Stomach (tissue), 8 donors: ENCODE measurements at regions not wholly inside any gene's neighbourhood (a gene's known extent, or its start where the extent isn't known, plus 50 kb on each side); places are given as distances from the start of the nearest gene placed in this dataset.

Source experiments
- DNase-seq, 2 donors: peaks; one replicate each; pipeline versions ENCODE4 v3.0.0 to v3.0.0-alpha.2; 2013 to 2019
- H3K27ac ChIP-seq, 5 donors: fragments of 200-600 bp in 4 of 5; sonication (generic) in 4 of 5; one replicate each; pipeline ENCODE4 v1.5.1; 2013 to 2019; ENCODE audit warnings: mild to moderate bottlenecking in 1 of 5, moderate library complexity in 1 of 5
- H3K27me3 ChIP-seq, 3 donors: fragments of 200-600 bp; sonication (generic); one replicate each; pipeline ENCODE4 v1.5.1; 2017 to 2019; ENCODE audit warnings: mixed run types in 1 of 3
- H3K36me3 ChIP-seq, 4 donors: fragments of 200-600 bp; sonication (generic); 1 replicate in 3 of 4; 2 replicates in 1 of 4; pipeline ENCODE4 v1.5.1; 2016 to 2019
- H3K4me1 ChIP-seq, 4 donors: fragments of 200-600 bp; sonication (generic); one replicate each; pipeline ENCODE4 v1.5.1; 2016 to 2019
- H3K4me3 ChIP-seq, 4 donors: fragments of 200-600 bp; sonication (generic) in 3 of 4; one replicate each; pipeline ENCODE4 v1.5.1; 2016 to 2019; ENCODE audit warnings: mild to moderate bottlenecking in 1 of 4
- H3K9me3 ChIP-seq, 4 donors: fragments of 200-600 bp; sonication (generic); one replicate each; pipeline ENCODE4 v1.5.1; 2016 to 2019
- CTCF ChIP-seq, 7 experiments: fragments of 450-650 bp in 4 of 7; fragments of 200-600 bp in 3 of 7; sonication (generic) in 3 of 7; IDR thresholded peaks; one replicate each; pipeline ENCODE4 v1.5.1; 2016 to 2019; ENCODE audit warnings: antibody characterized with exemption in 7 of 7, control low read depth in 2 of 7, mild to moderate bottlenecking in 1 of 7
- EP300 ChIP-seq: sonication (generic); formaldehyde crosslinking; IDR thresholded peaks from one replicate; pipeline ENCODE4 v1.6.1; 2017; ENCODE audit warnings: antibody characterized with exemption
- POLR2A ChIP-seq, 4 donors: fragments of 450-650 bp; IDR thresholded peaks; one replicate each; pipeline ENCODE4 v1.6.1; 2016; ENCODE audit warnings: antibody characterized with exemption in 4 of 4, control low read depth in 2 of 4, mild to moderate bottlenecking in 1 of 4, moderate library complexity in 1 of 4
- POLR2AphosphoS5 ChIP-seq, 3 donors: sonication (generic); formaldehyde crosslinking; IDR thresholded peaks; one replicate each; pipeline ENCODE4 v1.6.1; 2016; ENCODE audit warnings: antibody characterized with exemption in 3 of 3
- WGBS, 5 donors: extraction: QIAGEN DNeasy Blood & Tissue Kit in 3 of 5; methylation state at CpG; one replicate each; pipeline versions ENCODE4 v1.1.5 to v1.1.7; 2013 to 2018; 5-methylcytosine and 5-hydroxymethylcytosine counted together
- intact Hi-C: fragments of 100-400 bp; cut with DNase I; formaldehyde crosslinking; loops from one replicate; pipeline ENCODE4 v1.15.1; 2023; ENCODE audit warnings: low total_unique reads
- donor health status: healthy with polysubstance abuse.
- donor health status: Bipolar disorder and iron deficiency.
- donor health status: healthy.

GRCh38 chr10:108097258-108097657, 932.8 kb upstream of the SORCS1 start:
- no peak overlapping the region for H3K27ac ChIP-seq
- 88 to 92% (median 91%) methylated on average over 2 to 4 of the region's 4 CpGs for WGBS, 5 donors
- H3K27me3 ChIP-seq, result no peaks in the 10 kb centered on the region
- peaks cover 0 to 5% (median 0%) of the 10 kb centered on the region in 4 donors for H3K9me3 ChIP-seq
- H3K4me1 ChIP-seq, result no peaks in the 10 kb centered on the region
- TF ChIP-seq POLR2AphosphoS5 (IDR thresholded peaks at IDR 0.05), result no peak
- intact Hi-C loops, result no loop called here
- H3K4me3 ChIP-seq, result no peak overlapping the region
- DNase-seq, result no peak
- no peaks in the 10 kb centered on the region for H3K36me3 ChIP-seq

- peaks cover 0 to 5% (median 0%) of the 10 kb centered on the region in 4 donors for H3K9me3 ChIP-seq
- DNase-seq, result no peak
- TF ChIP-seq POLR2AphosphoS5 (IDR thresholded peaks at IDR 0.05), result no peak
- no peak for TF ChIP-seq EP300
- TF ChIP-seq CTCF (IDR thresholded peaks at IDR 0.05), result no peak
- no peak for TF ChIP-seq POLR2A (IDR thresholded peaks at IDR 0.05)
- intact Hi-C loops, result no loop called here
- H3K27me3 ChIP-seq, result no peaks in the 10 kb centered on the region
- no peak overlapping the region for H3K27ac ChIP-seq
- no peaks in the 10 kb centered on the region for H3K36me3 ChIP-seq
- no peaks in the 10 kb centered on the region for H3K4me1 ChIP-seq
- 89 to 96% (median 91%) methylated on average over 7 of the region's 7 CpGs for WGBS, 5 donors
- no peak overlapping the region for H3K4me3 ChIP-seq
These were observed 931.7 kb upstream of the SORCS1 start for GRCh38 chr10:108095932-108096925.

GRCh38 chr10:108090476-108091215, 926.1 kb upstream of the SORCS1 start:
- H3K27ac ChIP-seq, result no peak overlapping the region
- intact Hi-C loops, result no loop called here
- no peaks in the 10 kb centered on the region for H3K9me3 ChIP-seq
- H3K27me3 ChIP-seq, result no peaks in the 10 kb centered on the region
- DNase-seq, result no peak
- 78 to 96% (median 89%) methylated on average over 3 of the region's 3 CpGs for WGBS, 5 donors
- no peaks in the 10 kb centered on the region for H3K4me1 ChIP-seq
- no peaks in the 10 kb centered on the region for H3K36me3 ChIP-seq
- no peak for TF ChIP-seq POLR2A (IDR thresholded peaks at IDR 0.05)
- TF ChIP-seq EP300, result no peak
- TF ChIP-seq CTCF (IDR thresholded peaks at IDR 0.05), result no peak
- no peak for TF ChIP-seq POLR2AphosphoS5 (IDR thresholded peaks at IDR 0.05)
- no peak overlapping the region for H3K4me3 ChIP-seq

GRCh38 chr10:108086502-108086901, 922.0 kb upstream of the SORCS1 start:
- TF ChIP-seq POLR2AphosphoS5 (IDR thresholded peaks at IDR 0.05) (no peak), CTCF (IDR thresholded peaks at IDR 0.05) (no peak), EP300 (no peak), POLR2A (IDR thresholded peaks at IDR 0.05) (no peak)
- Histone ChIP-seq H3K27me3 (no peaks in the 10 kb centered on the region), H3K36me3 (no peaks in the 10 kb centered on the region), H3K27ac (no peak overlapping the region), H3K4me3 (no peak overlapping the region), H3K4me1 (no peaks in the 10 kb centered on the region), H3K9me3 (no peaks in the 10 kb centered on the region)
- WGBS, 5 donors, result 79 to 90% (median 81%) methylated on average over 1 of the region's 1 CpG
- DNase-seq, result no peak
- intact Hi-C loops, result no loop called here
